ENCODE measurements at regions not wholly inside any gene's neighbourhood (a gene's known extent, or its start where the extent isn't known, plus 50 kb on each side); places are given as distances from the start of the nearest gene placed in this dataset.

DNA sequence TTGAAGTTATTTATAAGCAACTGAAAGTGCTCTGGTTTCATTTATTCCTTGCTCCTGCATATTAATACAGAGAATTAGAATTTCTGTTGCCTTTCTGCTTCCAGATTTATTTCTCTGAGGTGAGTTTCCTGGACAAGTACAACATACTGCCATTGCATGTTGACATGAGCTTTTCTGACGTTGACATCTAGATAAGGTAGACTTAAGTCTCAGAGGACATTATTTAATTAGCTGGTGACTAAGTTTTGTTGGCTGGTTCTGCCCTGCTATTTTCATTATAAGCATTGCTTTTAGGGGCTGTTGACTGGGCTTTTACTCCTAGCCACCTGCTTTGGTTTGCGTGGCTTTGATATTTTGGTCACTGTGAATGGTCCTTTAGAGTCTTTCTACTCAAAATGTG lies 282.9 kb upstream of the SPRED2 start:
- no peaks in the 10 kb centered on the region for H3K36me3 ChIP-seq
- TF ChIP-seq POLR2A (IDR thresholded peaks at IDR 0.05): no peak
- TF ChIP-seq, protein P1, sequence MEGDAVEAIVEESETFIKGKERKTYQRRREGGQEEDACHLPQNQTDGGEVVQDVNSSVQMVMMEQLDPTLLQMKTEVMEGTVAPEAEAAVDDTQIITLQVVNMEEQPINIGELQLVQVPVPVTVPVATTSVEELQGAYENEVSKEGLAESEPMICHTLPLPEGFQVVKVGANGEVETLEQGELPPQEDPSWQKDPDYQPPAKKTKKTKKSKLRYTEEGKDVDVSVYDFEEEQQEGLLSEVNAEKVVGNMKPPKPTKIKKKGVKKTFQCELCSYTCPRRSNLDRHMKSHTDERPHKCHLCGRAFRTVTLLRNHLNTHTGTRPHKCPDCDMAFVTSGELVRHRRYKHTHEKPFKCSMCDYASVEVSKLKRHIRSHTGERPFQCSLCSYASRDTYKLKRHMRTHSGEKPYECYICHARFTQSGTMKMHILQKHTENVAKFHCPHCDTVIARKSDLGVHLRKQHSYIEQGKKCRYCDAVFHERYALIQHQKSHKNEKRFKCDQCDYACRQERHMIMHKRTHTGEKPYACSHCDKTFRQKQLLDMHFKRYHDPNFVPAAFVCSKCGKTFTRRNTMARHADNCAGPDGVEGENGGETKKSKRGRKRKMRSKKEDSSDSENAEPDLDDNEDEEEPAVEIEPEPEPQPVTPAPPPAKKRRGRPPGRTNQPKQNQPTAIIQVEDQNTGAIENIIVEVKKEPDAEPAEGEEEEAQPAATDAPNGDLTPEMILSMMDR (IDR thresholded peaks at IDR 0.05): no peak
- intact Hi-C loops (cut with DNase I; ENCODE audit: low total_unique reads): no loop called here

DNA sequence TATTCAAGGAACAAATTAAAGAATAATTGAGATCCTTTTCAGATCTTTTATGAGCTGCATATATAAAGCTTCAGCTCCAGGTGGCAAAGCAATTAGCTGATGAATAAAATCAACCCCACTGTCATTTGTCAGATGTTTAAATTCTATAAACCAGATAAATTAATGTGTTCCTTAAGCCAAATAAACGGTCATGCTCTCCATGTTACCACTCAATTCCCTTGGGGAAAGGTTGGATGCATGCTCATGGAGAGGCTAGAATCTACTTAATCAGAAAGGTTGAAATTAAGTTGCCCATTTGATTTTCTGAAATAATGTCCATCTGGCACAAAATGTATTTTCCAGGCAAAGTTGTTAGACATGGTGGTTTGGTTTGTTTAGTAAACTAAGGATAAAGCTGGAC lies 282.5 kb upstream of the SPRED2 start:
- no peak overlapping the region for H3K27ac ChIP-seq
- intact Hi-C loops (cut with DNase I; ENCODE audit: low total_unique reads): no loop called here

More for the DNA sequence above, 282.9 kb upstream of the SPRED2 start:
- Histone ChIP-seq H3K27ac (no peak overlapping the region), H3K4me1 (no peaks in the 10 kb centered on the region), H3K4me3 (no peak overlapping the region), H3K9me3 (no peaks in the 10 kb centered on the region), H3K27me3 (no peaks in the 10 kb centered on the region)
- no peak for DNase-seq

DNA sequence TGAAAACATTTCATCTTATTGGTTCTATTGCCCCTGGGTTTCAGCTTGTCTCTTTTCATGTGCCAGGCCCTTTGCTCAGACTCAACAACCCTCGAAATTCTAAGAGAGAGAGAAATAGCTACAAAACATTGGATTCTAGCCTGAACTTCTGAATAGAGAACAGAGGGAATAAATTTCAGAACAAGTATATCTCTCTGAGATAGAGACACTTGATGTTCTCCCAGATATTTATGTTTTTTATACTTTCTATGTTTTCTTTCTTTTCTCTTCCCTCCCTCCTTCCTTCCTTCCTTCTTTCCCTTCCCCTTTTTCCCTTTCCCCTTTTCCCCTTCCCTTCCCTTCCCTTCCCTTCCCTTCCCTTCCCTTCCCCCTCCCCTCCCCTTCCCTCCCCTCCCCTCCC lies 279.5 kb upstream of the SPRED2 start:
- no peak for TF ChIP-seq POLR2A (IDR thresholded peaks at IDR 0.05)
- TF ChIP-seq, protein P1 (IDR thresholded peaks at IDR 0.05): no peak
- Histone ChIP-seq H3K9me3 (no peaks in the 10 kb centered on the region), H3K36me3 (no peaks in the 10 kb centered on the region), H3K4me1 (no peaks in the 10 kb centered on the region), H3K4me3 (no peak overlapping the region), H3K27me3 (no peaks in the 10 kb centered on the region), H3K27ac (no peak overlapping the region)
- DNase-seq: no peak
- intact Hi-C loops (cut with DNase I; ENCODE audit: low total_unique reads): no loop called here

More for the DNA sequence above, 282.5 kb upstream of the SPRED2 start:
- no peaks in the 10 kb centered on the region for H3K27me3 ChIP-seq
- H3K4me1 ChIP-seq: no peaks in the 10 kb centered on the region
- H3K9me3 ChIP-seq: no peaks in the 10 kb centered on the region
- no peaks in the 10 kb centered on the region for H3K36me3 ChIP-seq
- no peak for TF ChIP-seq POLR2A (IDR thresholded peaks at IDR 0.05)
- TF ChIP-seq, protein P1 (IDR thresholded peaks at IDR 0.05): no peak
- no peak overlapping the region for H3K4me3 ChIP-seq
- no peak for DNase-seq

DNA sequence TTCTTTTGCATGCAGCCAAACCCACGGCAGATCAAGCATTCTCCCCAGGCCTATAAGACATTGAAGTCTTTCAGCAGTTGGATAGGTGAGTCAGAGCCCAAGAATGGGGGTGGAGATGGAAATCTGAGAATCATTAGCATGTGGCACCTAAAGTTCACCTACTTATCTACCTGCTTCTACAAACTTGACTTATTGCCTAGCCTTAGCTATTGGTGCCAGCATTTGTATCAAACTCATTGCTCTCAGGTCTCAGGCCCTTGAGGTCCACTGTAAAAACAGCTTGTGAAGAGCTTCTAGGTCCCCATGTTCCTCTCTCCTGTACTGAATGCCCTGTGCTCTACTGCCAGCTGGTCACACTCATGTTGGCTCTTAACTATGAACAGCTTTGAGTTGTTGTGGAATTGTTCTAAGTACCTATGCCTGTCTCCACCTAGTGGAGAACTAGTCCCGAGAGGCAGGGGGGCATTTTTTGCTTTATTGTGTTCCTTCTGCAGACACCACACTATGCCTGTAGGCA lies 278.4 kb upstream of the SPRED2 start:
- Histone ChIP-seq H3K9me3 (no peaks in the 10 kb centered on the region), H3K4me3 (no peak overlapping the region), H3K27me3 (no peaks in the 10 kb centered on the region), H3K27ac (no peak overlapping the region), H3K4me1 (no peaks in the 10 kb centered on the region), H3K36me3 (no peaks in the 10 kb centered on the region)
- DNase-seq: no peak
- intact Hi-C loops (cut with DNase I; ENCODE audit: low total_unique reads): no loop called here
- no peak for TF ChIP-seq POLR2A (IDR thresholded peaks at IDR 0.05)
- TF ChIP-seq, protein P1 (IDR thresholded peaks at IDR 0.05): no peak

DNA sequence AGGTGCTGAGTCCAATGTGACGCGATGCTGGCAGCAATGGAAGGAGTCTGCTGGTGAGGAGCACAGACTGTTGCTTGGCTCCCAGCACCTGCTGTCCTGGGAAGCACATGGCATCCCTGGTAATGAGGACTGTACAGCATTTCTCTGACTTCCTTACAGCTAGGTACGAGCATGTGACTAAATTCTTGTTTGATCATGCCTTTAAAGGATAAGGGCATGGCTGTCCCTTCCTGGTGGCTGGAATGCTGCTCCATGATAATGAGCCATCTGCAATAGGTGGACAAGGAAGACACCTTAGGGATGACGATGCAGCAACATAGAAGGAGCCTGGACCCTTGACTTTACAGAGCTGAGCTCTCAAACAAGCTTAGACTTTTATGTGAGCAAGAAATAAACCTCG lies 278.0 kb upstream of the SPRED2 start:
- no peak overlapping the region for H3K27ac ChIP-seq
- DNase-seq: no peak

More for the DNA sequence above, 278.0 kb upstream of the SPRED2 start:
- no peak for TF ChIP-seq POLR2A (IDR thresholded peaks at IDR 0.05)
- TF ChIP-seq, protein P1 (IDR thresholded peaks at IDR 0.05): no peak
- H3K4me1 ChIP-seq: no peaks in the 10 kb centered on the region
- H3K27me3 ChIP-seq: no peaks in the 10 kb centered on the region
- intact Hi-C loops (cut with DNase I; ENCODE audit: low total_unique reads): no loop called here
- no peaks in the 10 kb centered on the region for H3K9me3 ChIP-seq
- no peak overlapping the region for H3K4me3 ChIP-seq
- H3K36me3 ChIP-seq: no peaks in the 10 kb centered on the region
